ENCODE measurements at regions not wholly inside any gene's neighbourhood (a gene's known extent, or its start where the extent isn't known, plus 50 kb on each side); places are given as distances from the start of the nearest gene placed in this dataset.

GRCh38 chr11:22567759-22568158 is 57.9 kb downstream of the FANCF start:
- no peaks in the 10 kb centered on the region for H3K36me3 ChIP-seq (ENCODE audit: control insufficient read depth in 1 of 2, insufficient read depth in 2 of 2, low read length in 2 of 2)
- no peak overlapping the region for H3K9ac ChIP-seq (ENCODE audit: low read depth in 1 of 2, low read length in 2 of 2)
- no peak overlapping the region for H3K27ac ChIP-seq (ENCODE audit: low read depth, low read length)
- H3K4me1 ChIP-seq (ENCODE audit: control insufficient read depth in 1 of 2, insufficient read depth in 2 of 2, low read length in 2 of 2) = no peaks in the 10 kb centered on the region
- no peaks in the 10 kb centered on the region for H3K27me3 ChIP-seq (ENCODE audit: control insufficient read depth in 1 of 2, insufficient read depth in 2 of 2, low read length in 2 of 2)
- no peaks in the 10 kb centered on the region for H3K9me3 ChIP-seq (ENCODE audit: control insufficient read depth in 1 of 2, low read length in 2 of 2)
- H3K4me3 ChIP-seq (ENCODE audit: low read depth in 1 of 2, low read length in 2 of 2) = no peak overlapping the region

DNA sequence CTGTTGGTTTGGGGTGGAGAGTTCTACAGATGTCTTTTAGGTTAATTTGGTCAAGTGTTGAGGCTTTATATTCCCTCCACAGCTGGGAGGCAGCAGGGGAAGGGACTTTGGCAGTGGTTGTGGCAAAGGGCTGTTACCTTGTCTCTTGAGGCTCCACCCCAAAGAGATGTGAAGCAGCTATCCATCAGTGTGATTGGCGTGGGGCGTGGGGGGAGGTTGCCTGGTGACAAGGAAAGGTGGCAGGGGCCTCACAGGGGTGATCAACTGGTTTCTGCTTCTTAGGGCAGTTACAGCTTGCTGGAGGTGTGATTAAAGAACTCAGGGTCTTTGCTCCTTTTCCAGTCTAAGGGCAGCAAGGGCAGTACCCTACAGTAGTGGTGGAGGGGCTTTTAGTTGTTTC is 59.3 kb downstream of the FANCF start:
- Histone ChIP-seq H3K36me3 (ENCODE audit: control insufficient read depth in 1 of 2, insufficient read depth in 2 of 2, low read length in 2 of 2) (no peaks in the 10 kb centered on the region), H3K9me3 (ENCODE audit: control insufficient read depth in 1 of 2, low read length in 2 of 2) (no peaks in the 10 kb centered on the region), H3K4me3 (ENCODE audit: low read depth in 1 of 2, low read length in 2 of 2) (no peak overlapping the region), H3K4me1 (ENCODE audit: control insufficient read depth in 1 of 2, insufficient read depth in 2 of 2, low read length in 2 of 2) (no peaks in the 10 kb centered on the region), H3K27me3 (ENCODE audit: control insufficient read depth in 1 of 2, insufficient read depth in 2 of 2, low read length in 2 of 2) (no peaks in the 10 kb centered on the region), H3K27ac (ENCODE audit: low read depth, low read length) (no peak overlapping the region), H3K9ac (ENCODE audit: low read depth in 1 of 2, low read length in 2 of 2) (no peak overlapping the region)

DNA sequence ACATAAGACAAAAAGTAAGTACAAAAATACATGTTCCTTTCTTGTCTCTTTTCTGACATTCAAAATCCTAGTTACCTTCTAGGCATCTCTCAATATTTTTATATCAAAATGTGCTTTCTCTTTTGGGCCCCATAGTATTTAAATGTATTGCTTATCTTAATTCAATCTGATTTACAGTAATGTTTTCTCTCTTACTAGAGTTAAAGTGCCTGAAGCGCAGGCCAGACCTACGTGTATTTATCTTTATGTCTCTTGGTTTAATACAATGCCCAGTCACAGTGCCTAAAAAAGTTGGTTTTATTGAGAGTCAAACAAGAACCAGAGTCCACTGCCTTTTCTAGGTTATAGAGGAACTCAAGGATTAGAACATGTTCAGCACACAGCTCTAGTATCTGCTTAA is 64.3 kb downstream of the FANCF start:
- H3K36me3 ChIP-seq (ENCODE audit: control insufficient read depth in 1 of 2, insufficient read depth in 2 of 2, low read length in 2 of 2) = no peaks in the 10 kb centered on the region
- H3K9me3 ChIP-seq (ENCODE audit: control insufficient read depth in 1 of 2, low read length in 2 of 2) = no peaks in the 10 kb centered on the region
- no peak overlapping the region for H3K9ac ChIP-seq (ENCODE audit: low read depth in 1 of 2, low read length in 2 of 2)
- H3K4me1 ChIP-seq (ENCODE audit: control insufficient read depth in 1 of 2, insufficient read depth in 2 of 2, low read length in 2 of 2) = no peaks in the 10 kb centered on the region
- no peaks in the 10 kb centered on the region for H3K27me3 ChIP-seq (ENCODE audit: control insufficient read depth in 1 of 2, insufficient read depth in 2 of 2, low read length in 2 of 2)
- no peak overlapping the region for H3K4me3 ChIP-seq (ENCODE audit: low read depth in 1 of 2, low read length in 2 of 2)
- no peak overlapping the region for H3K27ac ChIP-seq (ENCODE audit: low read depth, low read length)

GRCh38 chr11:22559416-22559815 is 66.2 kb downstream of the FANCF start:
- no peak overlapping the region for H3K4me3 ChIP-seq (ENCODE audit: low read depth in 1 of 2, low read length in 2 of 2)
- no peaks in the 10 kb centered on the region for H3K9me3 ChIP-seq (ENCODE audit: control insufficient read depth in 1 of 2, low read length in 2 of 2)
- H3K9ac ChIP-seq (ENCODE audit: low read depth in 1 of 2, low read length in 2 of 2) = no peak overlapping the region
- no peaks in the 10 kb centered on the region for H3K36me3 ChIP-seq (ENCODE audit: control insufficient read depth in 1 of 2, insufficient read depth in 2 of 2, low read length in 2 of 2)
- H3K4me1 ChIP-seq (ENCODE audit: control insufficient read depth in 1 of 2, insufficient read depth in 2 of 2, low read length in 2 of 2) = no peaks in the 10 kb centered on the region
- no peaks in the 10 kb centered on the region for H3K27me3 ChIP-seq (ENCODE audit: control insufficient read depth in 1 of 2, insufficient read depth in 2 of 2, low read length in 2 of 2)
- H3K27ac ChIP-seq (ENCODE audit: low read depth, low read length) = no peak overlapping the region

- Histone ChIP-seq H3K27me3 (ENCODE audit: control insufficient read depth in 1 of 2, insufficient read depth in 2 of 2, low read length in 2 of 2) (no peaks in the 10 kb centered on the region), H3K36me3 (ENCODE audit: control insufficient read depth in 1 of 2, insufficient read depth in 2 of 2, low read length in 2 of 2) (no peaks in the 10 kb centered on the region), H3K9me3 (ENCODE audit: control insufficient read depth in 1 of 2, low read length in 2 of 2) (no peaks in the 10 kb centered on the region), H3K4me1 (ENCODE audit: control insufficient read depth in 1 of 2, insufficient read depth in 2 of 2, low read length in 2 of 2) (no peaks in the 10 kb centered on the region), H3K9ac (ENCODE audit: low read depth in 1 of 2, low read length in 2 of 2) (no peak overlapping the region), H3K27ac (ENCODE audit: low read depth, low read length) (no peak overlapping the region), H3K4me3 (ENCODE audit: low read depth in 1 of 2, low read length in 2 of 2) (no peak overlapping the region)
Observed at GRCh38 chr11:22558664-22559063, 67.0 kb downstream of the FANCF start.

DNA sequence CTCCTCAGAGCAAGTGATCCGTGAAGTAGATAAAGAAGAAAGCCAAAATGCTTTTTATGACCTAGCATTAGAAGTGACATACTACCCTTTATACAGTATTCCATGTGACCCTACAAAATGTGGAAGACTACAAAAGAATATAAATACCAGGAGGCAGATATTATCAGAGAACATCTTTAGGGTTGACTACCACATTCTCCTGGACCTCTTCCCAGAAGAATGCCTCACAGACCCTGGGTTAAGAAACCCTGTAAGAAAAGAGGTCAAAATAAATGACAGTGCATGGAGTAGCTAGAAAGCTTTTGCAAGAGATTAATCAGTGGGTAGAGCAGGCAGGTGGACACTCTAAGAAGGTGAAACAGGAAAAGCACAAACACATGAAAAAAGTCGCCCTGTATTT is 69.2 kb downstream of the FANCF start:
- Histone ChIP-seq H3K9me3 (ENCODE audit: control insufficient read depth in 1 of 2, low read length in 2 of 2) (no peaks in the 10 kb centered on the region), H3K36me3 (ENCODE audit: control insufficient read depth in 1 of 2, insufficient read depth in 2 of 2, low read length in 2 of 2) (no peaks in the 10 kb centered on the region), H3K9ac (ENCODE audit: low read depth in 1 of 2, low read length in 2 of 2) (no peak overlapping the region), H3K4me3 (ENCODE audit: low read depth in 1 of 2, low read length in 2 of 2) (no peak overlapping the region), H3K27me3 (ENCODE audit: control insufficient read depth in 1 of 2, insufficient read depth in 2 of 2, low read length in 2 of 2) (no peaks in the 10 kb centered on the region), H3K4me1 (ENCODE audit: control insufficient read depth in 1 of 2, insufficient read depth in 2 of 2, low read length in 2 of 2) (no peaks in the 10 kb centered on the region), H3K27ac (ENCODE audit: low read depth, low read length) (no peak overlapping the region)

DNA sequence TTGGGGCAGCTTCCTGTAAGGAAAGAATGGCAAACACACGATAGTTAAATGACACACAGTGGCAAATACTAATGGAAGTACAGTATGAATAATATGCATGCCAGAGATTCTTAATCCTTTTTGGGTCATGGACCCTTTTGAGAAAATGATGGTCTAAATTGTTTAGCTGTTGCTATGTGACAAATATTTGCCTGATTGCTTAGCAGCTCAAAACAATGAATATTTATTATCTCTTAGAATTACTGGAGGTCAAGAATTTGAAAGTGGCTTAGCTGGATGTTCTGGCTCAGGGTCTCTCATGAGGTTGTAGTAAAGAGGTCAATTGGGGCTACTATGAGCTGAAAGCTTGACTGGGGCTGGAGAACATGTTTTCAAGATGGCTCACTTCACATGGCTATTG is 69.7 kb downstream of the FANCF start:
- no peak overlapping the region for H3K9ac ChIP-seq (ENCODE audit: low read depth in 1 of 2, low read length in 2 of 2)
- H3K36me3 ChIP-seq (ENCODE audit: control insufficient read depth in 1 of 2, insufficient read depth in 2 of 2, low read length in 2 of 2) = no peaks in the 10 kb centered on the region
- no peaks in the 10 kb centered on the region for H3K9me3 ChIP-seq (ENCODE audit: control insufficient read depth in 1 of 2, low read length in 2 of 2)
- H3K4me1 ChIP-seq (ENCODE audit: control insufficient read depth in 1 of 2, insufficient read depth in 2 of 2, low read length in 2 of 2) = no peaks in the 10 kb centered on the region
- no peak overlapping the region for H3K4me3 ChIP-seq (ENCODE audit: low read depth in 1 of 2, low read length in 2 of 2)
- no peaks in the 10 kb centered on the region for H3K27me3 ChIP-seq (ENCODE audit: control insufficient read depth in 1 of 2, insufficient read depth in 2 of 2, low read length in 2 of 2)
- no peak overlapping the region for H3K27ac ChIP-seq (ENCODE audit: low read depth, low read length)

GRCh38 chr11:22554221-22554620 is 71.4 kb downstream of the FANCF start:
- no peaks in the 10 kb centered on the region for H3K27me3 ChIP-seq (ENCODE audit: control insufficient read depth in 1 of 2, insufficient read depth in 2 of 2, low read length in 2 of 2)
- no peaks in the 10 kb centered on the region for H3K9me3 ChIP-seq (ENCODE audit: control insufficient read depth in 1 of 2, low read length in 2 of 2)
- H3K4me1 ChIP-seq (ENCODE audit: control insufficient read depth in 1 of 2, insufficient read depth in 2 of 2, low read length in 2 of 2) = no peaks in the 10 kb centered on the region
- no peak overlapping the region for H3K9ac ChIP-seq (ENCODE audit: low read depth in 1 of 2, low read length in 2 of 2)
- no peak overlapping the region for H3K4me3 ChIP-seq (ENCODE audit: low read depth in 1 of 2, low read length in 2 of 2)
- H3K36me3 ChIP-seq (ENCODE audit: control insufficient read depth in 1 of 2, insufficient read depth in 2 of 2, low read length in 2 of 2) = no peaks in the 10 kb centered on the region
- no peak overlapping the region for H3K27ac ChIP-seq (ENCODE audit: low read depth, low read length)

GRCh38 chr11:22552885-22553284 is 72.7 kb downstream of the FANCF start:
- no peak overlapping the region for H3K9ac ChIP-seq (ENCODE audit: low read depth in 1 of 2, low read length in 2 of 2)
- H3K4me3 ChIP-seq (ENCODE audit: low read depth in 1 of 2, low read length in 2 of 2) = no peak overlapping the region
- H3K9me3 ChIP-seq (ENCODE audit: control insufficient read depth in 1 of 2, low read length in 2 of 2) = no peaks in the 10 kb centered on the region
- H3K4me1 ChIP-seq (ENCODE audit: control insufficient read depth in 1 of 2, insufficient read depth in 2 of 2, low read length in 2 of 2) = no peaks in the 10 kb centered on the region
- no peaks in the 10 kb centered on the region for H3K27me3 ChIP-seq (ENCODE audit: control insufficient read depth in 1 of 2, insufficient read depth in 2 of 2, low read length in 2 of 2)
- no peaks in the 10 kb centered on the region for H3K36me3 ChIP-seq (ENCODE audit: control insufficient read depth in 1 of 2, insufficient read depth in 2 of 2, low read length in 2 of 2)
- H3K27ac ChIP-seq (ENCODE audit: low read depth, low read length) = no peak overlapping the region

DNA sequence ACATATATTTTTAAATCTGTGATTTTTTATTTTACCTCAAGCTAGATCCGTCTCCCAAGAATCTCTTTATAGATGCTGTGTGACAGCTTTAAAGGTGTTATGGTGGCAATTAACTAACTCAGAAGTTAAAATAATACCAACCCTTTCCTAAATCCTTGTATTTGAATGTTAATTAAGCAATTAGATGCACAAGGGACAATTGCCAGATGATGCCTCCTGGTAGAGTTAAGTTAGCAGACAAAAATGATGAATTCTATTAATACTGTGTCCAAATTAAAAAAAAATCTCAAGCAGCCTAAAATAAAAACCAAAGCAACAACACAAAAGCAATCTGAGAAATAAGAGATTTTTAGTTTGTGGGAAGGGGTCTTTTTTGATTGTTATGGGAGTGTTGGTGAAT is 78.9 kb downstream of the FANCF start:
- no peaks in the 10 kb centered on the region for H3K4me1 ChIP-seq (ENCODE audit: control insufficient read depth in 1 of 2, insufficient read depth in 2 of 2, low read length in 2 of 2)
- H3K4me3 ChIP-seq (ENCODE audit: low read depth in 1 of 2, low read length in 2 of 2) = no peak overlapping the region
- H3K27me3 ChIP-seq (ENCODE audit: control insufficient read depth in 1 of 2, insufficient read depth in 2 of 2, low read length in 2 of 2) = no peaks in the 10 kb centered on the region
- no peaks in the 10 kb centered on the region for H3K9me3 ChIP-seq (ENCODE audit: control insufficient read depth in 1 of 2, low read length in 2 of 2)
- H3K36me3 ChIP-seq (ENCODE audit: control insufficient read depth in 1 of 2, insufficient read depth in 2 of 2, low read length in 2 of 2) = no peaks in the 10 kb centered on the region
- H3K9ac ChIP-seq (ENCODE audit: low read depth in 1 of 2, low read length in 2 of 2) = no peak overlapping the region
- H3K27ac ChIP-seq (ENCODE audit: low read depth, low read length) = no peak overlapping the region

DNA sequence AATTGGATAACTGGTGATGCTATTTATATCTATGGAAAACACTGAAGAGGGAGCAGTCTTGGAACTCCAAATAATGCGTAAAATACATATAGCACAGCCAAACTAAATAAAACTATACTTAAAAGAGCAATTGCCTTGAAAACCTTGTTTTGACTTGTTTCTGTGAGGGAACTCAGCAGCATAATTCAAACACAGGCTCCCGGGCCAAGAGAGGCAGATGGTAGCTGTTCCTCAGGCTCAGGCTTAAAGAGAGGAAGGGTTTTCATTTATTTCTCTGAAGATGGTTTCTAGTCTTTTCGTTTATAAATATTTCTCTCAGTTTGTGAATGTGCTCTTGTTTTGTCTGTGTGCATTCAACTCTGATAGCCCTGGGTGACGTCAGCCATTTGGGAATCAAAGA is 82.4 kb downstream of the FANCF start:
- Histone ChIP-seq H3K4me3 (ENCODE audit: low read depth in 1 of 2, low read length in 2 of 2) (no peak overlapping the region), H3K27ac (ENCODE audit: low read depth, low read length) (no peak overlapping the region), H3K27me3 (ENCODE audit: control insufficient read depth in 1 of 2, insufficient read depth in 2 of 2, low read length in 2 of 2) (no peaks in the 10 kb centered on the region)

More for the DNA sequence above, 82.4 kb downstream of the FANCF start:
- no peaks in the 10 kb centered on the region for H3K4me1 ChIP-seq (ENCODE audit: control insufficient read depth in 1 of 2, insufficient read depth in 2 of 2, low read length in 2 of 2)
- no peak overlapping the region for H3K9ac ChIP-seq (ENCODE audit: low read depth in 1 of 2, low read length in 2 of 2)
- H3K9me3 ChIP-seq (ENCODE audit: control insufficient read depth in 1 of 2, low read length in 2 of 2) = no peaks in the 10 kb centered on the region
- H3K36me3 ChIP-seq (ENCODE audit: control insufficient read depth in 1 of 2, insufficient read depth in 2 of 2, low read length in 2 of 2) = no peaks in the 10 kb centered on the region

All from duodenal mucosa (tissue), 2 donors.